ENCODE measurements at regions not wholly inside any gene's neighbourhood (a gene's known extent, or its start where the extent isn't known, plus 50 kb on each side); places are given as distances from the start of the nearest gene placed in this dataset.

DNA sequence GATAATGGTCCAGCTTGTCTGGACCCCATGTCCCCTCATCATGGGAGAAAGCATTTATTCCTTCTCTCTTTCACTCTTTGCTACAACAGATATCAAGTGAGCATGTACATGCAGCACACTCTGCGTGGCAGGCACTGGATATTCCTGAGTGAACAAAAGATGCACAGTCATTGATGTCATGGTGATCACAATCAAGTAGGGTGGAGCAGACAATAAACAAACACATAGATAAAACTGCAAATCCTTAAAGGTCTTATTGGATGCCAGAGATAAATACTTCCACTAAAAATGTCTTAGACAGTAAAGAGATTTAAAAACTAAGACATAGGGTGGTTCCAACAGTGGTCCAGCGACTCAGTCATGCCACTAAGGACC is 178.0 kb downstream of the ZC3H11B start:
- no peak overlapping the region for H3K27ac Mint-ChIP-seq
- no peaks in the 10 kb centered on the region for H3K36me3 Mint-ChIP-seq
- no peaks in the 10 kb centered on the region for H3K4me1 Mint-ChIP-seq
- no peak for ATAC-seq
- H3K27me3 Mint-ChIP-seq: peaks cover 0 to 3% (median 0%) of the 10 kb centered on the region in 5 donors
- no peaks in the 10 kb centered on the region for H3K9me3 Mint-ChIP-seq
- H3K4me3 Mint-ChIP-seq: no peak overlapping the region
- POLR2A ChIA-PET: no interaction called here
- no peak for DNase-seq

GRCh38 chr1:219434285-219434922 is 178.5 kb downstream of the ZC3H11B start:
- peaks cover 0 to 3% (median 0%) of the 10 kb centered on the region in 5 donors for H3K27me3 Mint-ChIP-seq
- no peak overlapping the region for H3K4me3 Mint-ChIP-seq
- POLR2A ChIA-PET: no interaction called here
- ATAC-seq: no peak
- no peak overlapping the region for H3K27ac Mint-ChIP-seq
- H3K9me3 Mint-ChIP-seq: no peaks in the 10 kb centered on the region
- no peaks in the 10 kb centered on the region for H3K4me1 Mint-ChIP-seq
- no peak for DNase-seq
- H3K36me3 Mint-ChIP-seq: no peaks in the 10 kb centered on the region

- Mint-ChIP-seq H3K36me3 (no peaks in the 10 kb centered on the region), H3K4me1 (no peaks in the 10 kb centered on the region), H3K27ac (no peak overlapping the region), H3K9me3 (no peaks in the 10 kb centered on the region), H3K4me3 (no peak overlapping the region), H3K27me3 (no peaks in the 10 kb centered on the region)
- ATAC-seq: no peak
- POLR2A ChIA-PET: no interaction called here
- DNase-seq: no peak
Observed at GRCh38 chr1:219433496-219434131, 179.3 kb downstream of the ZC3H11B start.

DNA sequence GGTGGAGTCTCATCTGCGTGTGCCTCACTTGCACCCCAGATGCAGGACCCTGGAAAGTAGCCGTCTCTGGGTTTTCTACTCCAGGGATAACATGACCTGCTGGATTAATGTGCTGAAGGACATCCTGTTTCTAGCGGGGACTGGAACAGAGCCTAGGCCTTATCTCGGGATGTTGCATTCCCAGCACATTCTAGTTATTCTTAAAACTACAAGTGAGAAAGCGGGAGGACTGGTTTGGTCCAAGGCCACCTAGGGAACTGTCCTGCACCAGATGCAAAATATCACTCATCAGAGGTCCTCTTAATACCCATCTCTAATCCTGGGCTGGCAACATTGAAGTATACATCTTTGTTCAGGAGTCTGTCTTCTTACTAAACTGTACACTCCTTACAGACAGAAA is 179.9 kb downstream of the ZC3H11B start:
- Mint-ChIP-seq H3K36me3 (no peaks in the 10 kb centered on the region), H3K4me3 (no peak overlapping the region), H3K27me3 (no peaks in the 10 kb centered on the region), H3K27ac (no peak overlapping the region), H3K9me3 (no peaks in the 10 kb centered on the region), H3K4me1 (no peaks in the 10 kb centered on the region)
- ATAC-seq (no peak), DNase-seq (no peak)
- POLR2A ChIA-PET: no interaction called here

GRCh38 chr1:219432191-219432606 is 180.7 kb downstream of the ZC3H11B start:
- H3K27ac Mint-ChIP-seq: no peak overlapping the region
- DNase-seq (no peak), ATAC-seq (no peak)
- H3K36me3 Mint-ChIP-seq: no peaks in the 10 kb centered on the region
- no peaks in the 10 kb centered on the region for H3K9me3 Mint-ChIP-seq
- H3K4me1 Mint-ChIP-seq: no peaks in the 10 kb centered on the region
- POLR2A ChIA-PET: no interaction called here
- H3K4me3 Mint-ChIP-seq: no peak overlapping the region
- no peaks in the 10 kb centered on the region for H3K27me3 Mint-ChIP-seq

DNA sequence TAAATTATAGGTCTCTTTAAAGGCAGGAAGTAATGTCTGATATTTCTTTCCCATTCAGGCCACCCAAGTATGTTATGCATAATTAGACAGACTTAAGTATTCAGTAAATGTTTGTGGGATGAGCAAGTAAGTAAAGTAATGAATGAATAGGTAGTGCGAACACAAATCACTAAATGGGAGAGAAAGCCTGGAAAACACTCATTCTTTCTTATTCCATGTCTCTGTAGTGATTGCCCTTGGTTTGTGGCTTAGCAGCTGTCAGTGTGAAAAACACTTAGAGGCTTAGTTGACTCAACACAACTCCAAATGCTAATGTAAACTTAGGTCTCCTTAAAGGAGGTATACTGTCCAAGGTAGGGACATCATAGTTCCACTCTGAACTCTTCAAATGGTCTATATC is 182.5 kb downstream of the ZC3H11B start:
- Mint-ChIP-seq H3K4me3 (no peak overlapping the region), H3K4me1 (no peaks in the 10 kb centered on the region), H3K36me3 (no peaks in the 10 kb centered on the region), H3K27me3 (no peaks in the 10 kb centered on the region), H3K9me3 (no peaks in the 10 kb centered on the region), H3K27ac (no peak overlapping the region)
- DNase-seq: no peak
- POLR2A ChIA-PET: no interaction called here
- ATAC-seq: no peak

DNA sequence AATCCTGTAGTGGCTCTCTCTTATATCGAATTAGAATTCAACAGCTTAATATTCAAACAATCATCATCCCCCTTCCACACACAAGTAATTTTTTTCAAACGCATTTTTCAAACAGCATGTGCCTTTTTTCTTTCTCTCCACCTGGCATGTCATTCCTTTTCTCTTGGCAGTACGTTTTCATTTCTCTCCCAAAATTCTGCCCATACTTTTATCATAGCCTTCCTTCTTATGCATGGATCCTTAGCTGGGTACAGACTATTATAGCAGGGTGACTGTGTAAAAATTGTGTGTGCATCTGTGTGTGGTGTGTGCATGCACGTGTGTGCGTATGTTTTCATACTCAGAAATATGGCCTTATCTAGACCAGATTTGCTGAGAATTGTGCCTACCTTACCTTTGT is 184.3 kb downstream of the ZC3H11B start:
- POLR2A ChIA-PET: no interaction called here
- DNase-seq (no peak), ATAC-seq (no peak)
- Mint-ChIP-seq H3K36me3 (no peaks in the 10 kb centered on the region), H3K4me3 (no peak overlapping the region), H3K9me3 (no peaks in the 10 kb centered on the region), H3K4me1 (no peaks in the 10 kb centered on the region), H3K27ac (no peak overlapping the region), H3K27me3 (no peaks in the 10 kb centered on the region)

DNA sequence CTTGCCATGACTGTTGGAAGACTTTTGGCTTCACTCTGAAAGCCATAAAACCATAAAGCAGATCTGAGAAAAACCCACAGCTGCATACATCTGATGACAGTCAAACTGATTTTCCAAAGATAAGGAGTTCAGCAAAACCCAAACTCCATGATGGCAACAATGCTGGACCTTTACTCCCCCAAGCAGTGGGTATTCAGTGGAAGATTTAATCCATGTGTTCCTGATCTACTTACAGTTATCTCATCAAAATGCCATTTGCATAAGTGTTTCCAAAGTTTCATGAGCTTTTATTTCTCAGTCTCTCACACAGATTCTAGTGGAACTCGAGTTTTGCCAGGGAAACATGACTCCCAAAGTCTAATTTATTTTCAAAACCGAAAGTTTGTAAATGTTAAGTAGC is 184.9 kb downstream of the ZC3H11B start:
- POLR2A ChIA-PET: no interaction called here
- no peaks in the 10 kb centered on the region for H3K27me3 Mint-ChIP-seq
- no peaks in the 10 kb centered on the region for H3K36me3 Mint-ChIP-seq

DNA sequence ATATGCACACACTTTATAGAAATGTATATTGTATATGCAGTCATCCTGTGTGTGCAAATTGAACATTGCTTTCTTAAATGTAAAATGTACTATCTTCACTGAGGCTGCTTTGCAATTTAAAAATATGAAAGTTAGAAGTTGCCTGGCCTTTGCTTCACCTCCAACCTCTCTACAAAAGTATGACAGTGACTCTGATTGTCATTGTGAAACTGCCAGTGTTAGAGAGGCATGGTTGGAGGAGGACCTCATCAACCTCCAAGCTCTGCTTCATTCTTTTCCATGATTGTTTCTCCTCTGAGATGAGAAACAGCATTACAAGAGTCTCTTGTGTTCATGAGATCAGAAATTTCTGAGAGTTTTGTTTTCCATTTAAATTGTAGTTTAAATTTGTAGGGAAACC is 185.5 kb downstream of the ZC3H11B start:
- no peaks in the 10 kb centered on the region for H3K9me3 Mint-ChIP-seq
- H3K27ac Mint-ChIP-seq: no peak overlapping the region
- ATAC-seq (no peak), DNase-seq (no peak)
- H3K36me3 Mint-ChIP-seq: no peaks in the 10 kb centered on the region
- no peaks in the 10 kb centered on the region for H3K27me3 Mint-ChIP-seq
- H3K4me1 Mint-ChIP-seq: no peaks in the 10 kb centered on the region
- POLR2A ChIA-PET: no interaction called here
- no peak overlapping the region for H3K4me3 Mint-ChIP-seq

More for the DNA sequence above, 184.9 kb downstream of the ZC3H11B start:
- no peaks in the 10 kb centered on the region for H3K4me1 Mint-ChIP-seq
- ATAC-seq (no peak), DNase-seq (no peak)
- H3K4me3 Mint-ChIP-seq: no peak overlapping the region
- no peaks in the 10 kb centered on the region for H3K9me3 Mint-ChIP-seq
- H3K27ac Mint-ChIP-seq: no peak overlapping the region

DNA sequence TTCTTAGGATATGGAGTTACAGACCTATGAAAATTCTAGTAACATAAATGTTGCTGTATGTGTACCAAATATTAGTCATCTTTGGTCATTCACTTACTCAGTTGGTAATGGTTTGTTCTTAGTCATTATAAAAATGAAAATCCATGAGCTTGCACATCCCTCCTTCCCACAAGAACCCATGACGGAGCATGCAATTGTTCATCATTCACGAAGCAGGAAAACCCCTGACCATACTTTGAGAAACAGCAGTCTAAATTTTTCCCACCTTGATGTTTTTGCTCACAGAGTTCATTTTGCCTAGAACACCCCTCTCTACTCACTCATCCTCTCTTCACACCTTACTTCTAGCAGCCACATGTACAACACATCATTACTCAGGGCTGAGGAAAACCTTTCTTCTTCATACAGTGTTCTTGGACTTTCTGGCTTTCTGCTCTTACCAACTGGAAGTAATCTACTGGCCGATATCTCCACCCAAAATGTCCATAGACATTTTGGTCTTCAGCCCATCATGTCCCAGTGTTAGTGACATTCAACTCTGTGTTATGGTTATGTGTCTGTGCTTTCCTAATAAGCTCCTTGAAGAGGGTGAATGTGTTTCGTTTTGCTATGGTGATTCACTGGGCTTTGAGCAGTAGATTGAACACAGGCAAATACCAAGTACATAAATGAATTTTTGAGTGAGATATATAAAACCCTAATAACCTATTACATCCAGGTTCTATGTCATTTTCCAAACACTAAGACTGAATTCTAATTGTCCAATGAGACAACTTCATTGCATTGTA is 189.9 kb downstream of the ZC3H11B start:
- DNase-seq: no peak
- Mint-ChIP-seq H3K9me3 (no peaks in the 10 kb centered on the region), H3K4me3 (no peak overlapping the region), H3K27me3 (peaks cover 0 to 3% (median 1%) of the 10 kb centered on the region in 5 donors), H3K27ac (no peak overlapping the region), H3K36me3 (no peaks in the 10 kb centered on the region), H3K4me1 (no peaks in the 10 kb centered on the region)
- ATAC-seq: no peak
- POLR2A ChIA-PET: no interaction called here

DNA sequence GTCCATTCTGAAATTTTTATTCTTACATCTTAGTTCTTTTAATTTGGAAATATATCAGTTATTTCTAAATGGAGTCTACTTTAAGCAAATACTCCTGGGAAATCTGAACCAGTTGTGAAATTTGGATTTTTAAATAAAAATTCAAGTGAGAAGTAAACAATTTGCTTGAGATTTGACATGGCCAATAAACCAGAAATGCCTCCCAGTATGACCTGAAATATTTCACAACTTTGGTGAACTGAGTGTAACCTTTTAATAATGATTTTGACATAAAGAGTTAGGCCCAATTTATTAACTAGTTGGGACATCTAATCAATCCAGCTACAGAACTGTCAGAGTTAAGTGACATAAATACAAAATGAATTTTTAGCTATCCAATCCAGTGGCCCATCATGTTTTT is 192.0 kb downstream of the ZC3H11B start:
- POLR2A ChIA-PET: no interaction called here
- Mint-ChIP-seq H3K36me3 (no peaks in the 10 kb centered on the region), H3K4me3 (no peak overlapping the region)

GRCh38 chr1:219419860-219420259 is 193.0 kb downstream of the ZC3H11B start:
- Mint-ChIP-seq H3K4me1 (no peaks in the 10 kb centered on the region), H3K9me3 (no peaks in the 10 kb centered on the region), H3K27me3 (peaks cover 0 to 3% (median 1%) of the 10 kb centered on the region in 5 donors), H3K4me3 (no peak overlapping the region), H3K27ac (no peak overlapping the region), H3K36me3 (no peaks in the 10 kb centered on the region)
- ATAC-seq: no peak
- POLR2A ChIA-PET: no interaction called here
- DNase-seq: no peak

More for the DNA sequence above, 192.0 kb downstream of the ZC3H11B start:
- H3K27me3 Mint-ChIP-seq: peaks cover 0 to 3% (median 1%) of the 10 kb centered on the region in 5 donors
- no peak for DNase-seq
- ATAC-seq: no peak
- H3K9me3 Mint-ChIP-seq: no peaks in the 10 kb centered on the region
- H3K4me1 Mint-ChIP-seq: no peaks in the 10 kb centered on the region
- no peak overlapping the region for H3K27ac Mint-ChIP-seq

DNA sequence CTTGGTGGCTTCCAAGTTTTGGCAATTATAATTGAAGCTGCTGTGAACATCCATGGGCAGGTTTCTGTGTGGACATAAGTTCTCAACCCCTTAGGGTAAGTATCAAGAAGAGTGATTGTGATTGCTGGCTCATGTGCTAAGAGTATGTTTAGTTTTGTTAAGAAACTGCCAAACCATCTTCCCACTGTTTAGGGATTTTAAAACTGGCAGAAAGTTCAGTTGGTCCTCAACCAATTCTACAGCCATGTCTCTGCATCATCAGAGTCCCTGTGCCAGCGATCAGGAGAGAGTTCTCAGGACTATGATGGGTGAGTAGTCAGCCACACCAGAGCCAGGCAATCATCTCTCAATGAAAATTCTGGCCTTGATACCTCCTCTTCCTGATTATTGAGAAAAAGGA is 193.8 kb downstream of the ZC3H11B start:
- Mint-ChIP-seq H3K4me3 (no peak overlapping the region), H3K36me3 (no peaks in the 10 kb centered on the region), H3K27ac (no peak overlapping the region), H3K27me3 (peaks cover 0 to 3% (median 1%) of the 10 kb centered on the region in 5 donors), H3K4me1 (no peaks in the 10 kb centered on the region), H3K9me3 (no peaks in the 10 kb centered on the region)
- DNase-seq (no peak), ATAC-seq (no peak)
- POLR2A ChIA-PET: no interaction called here
